Activated CD4-positive, alpha-beta T cell treated with anti-CD3 and anti-CD28 coated beads, Interleukin-2, Interleukin-6, amounts not matched to agents 100 ng/mL and 50 ng/mL, durations not matched to agents 16 hours and 8 hours (primary cell): ENCODE measurements at regions not wholly inside any gene's neighbourhood (a gene's known extent, or its start where the extent isn't known, plus 50 kb on each side); places are given as distances from the start of the nearest gene placed in this dataset.
"Not testable (repeated sequence)": the region's sequence is repeated elsewhere in the genome, so short reads cannot be mapped to it uniquely, and the experiment has no call there.

ENCODE experiments used
- DNase-seq: peaks from one replicate; pipeline ENCODE4 v3.0.0-alpha.2; 2020

DNA sequence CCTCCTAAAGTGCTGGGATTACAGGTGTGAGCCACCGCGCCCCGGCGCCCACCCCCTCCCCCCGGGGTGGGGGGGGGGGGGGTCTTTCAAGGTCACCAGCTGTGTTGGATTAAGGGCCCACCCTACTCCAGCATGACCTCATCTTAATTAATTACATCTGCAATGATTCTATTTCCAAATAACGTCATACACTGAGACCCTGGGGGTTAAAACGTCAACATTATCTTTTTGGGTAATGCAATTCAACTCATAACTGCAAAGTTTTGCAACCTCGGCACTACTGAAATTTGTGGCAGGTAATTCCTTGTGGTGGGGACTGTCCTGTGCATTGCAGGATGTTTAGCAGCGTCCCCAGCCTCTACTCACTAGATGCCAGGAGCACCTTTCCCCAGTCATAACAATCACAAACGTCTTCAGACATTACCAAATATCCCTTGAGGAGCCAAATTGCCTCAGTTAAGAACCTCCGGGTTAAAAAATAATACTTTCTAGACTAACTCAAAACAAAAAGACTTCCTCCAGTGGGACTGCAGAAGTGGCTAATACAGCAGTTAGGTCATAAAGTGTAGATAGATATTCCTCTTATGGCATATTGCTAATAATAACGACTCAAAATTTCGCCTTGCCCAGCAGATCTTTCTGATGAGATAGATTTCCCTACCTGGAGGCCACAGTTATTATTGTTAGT lies 233.0 kb upstream of the KAZN start:
- no peak for DNase-seq

DNA sequence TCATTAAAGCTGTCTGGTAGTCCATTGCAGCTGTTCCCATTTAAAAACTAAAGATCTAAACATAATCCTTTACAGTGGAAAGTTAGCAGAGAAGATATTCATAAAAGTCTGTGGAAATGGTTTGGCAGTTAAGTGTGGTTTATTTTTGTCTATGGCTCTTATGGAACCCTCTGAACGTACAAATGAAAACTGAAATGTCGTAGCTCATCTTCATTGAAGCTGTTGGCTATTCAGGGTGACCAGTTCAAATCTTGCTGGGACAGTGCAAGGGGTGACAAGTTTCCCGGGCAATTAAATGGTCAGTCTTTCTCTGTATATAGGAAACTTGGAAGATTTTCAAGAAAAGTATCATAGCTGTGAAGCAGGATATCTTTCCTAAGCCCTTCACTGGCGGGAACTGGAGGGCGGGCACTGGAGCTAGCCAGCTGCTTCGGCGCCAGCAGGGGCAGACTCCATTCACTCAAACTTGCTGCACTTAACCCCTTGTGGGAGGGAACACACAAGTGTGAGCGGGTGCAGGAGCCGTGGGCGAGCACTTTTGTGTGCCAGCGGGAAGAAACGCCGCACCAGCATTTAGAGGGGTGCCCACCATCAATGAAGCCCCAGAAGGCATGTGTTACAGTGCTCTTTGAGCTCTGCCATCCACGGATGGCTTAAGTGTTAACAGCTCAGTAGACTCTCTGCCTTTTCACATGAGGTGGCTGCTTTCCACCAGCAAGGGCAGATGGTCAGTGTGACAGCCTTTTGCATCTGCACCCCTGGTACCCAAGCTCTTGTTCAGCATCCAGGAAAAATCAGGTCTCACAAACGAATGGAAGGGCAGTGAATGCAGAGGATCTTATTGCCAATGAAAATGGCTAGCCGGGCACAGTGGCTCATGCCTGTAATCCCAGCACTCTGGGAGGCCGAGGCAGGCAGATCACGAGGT lies 232.1 kb upstream of the KAZN start:
- no peak for DNase-seq

DNA sequence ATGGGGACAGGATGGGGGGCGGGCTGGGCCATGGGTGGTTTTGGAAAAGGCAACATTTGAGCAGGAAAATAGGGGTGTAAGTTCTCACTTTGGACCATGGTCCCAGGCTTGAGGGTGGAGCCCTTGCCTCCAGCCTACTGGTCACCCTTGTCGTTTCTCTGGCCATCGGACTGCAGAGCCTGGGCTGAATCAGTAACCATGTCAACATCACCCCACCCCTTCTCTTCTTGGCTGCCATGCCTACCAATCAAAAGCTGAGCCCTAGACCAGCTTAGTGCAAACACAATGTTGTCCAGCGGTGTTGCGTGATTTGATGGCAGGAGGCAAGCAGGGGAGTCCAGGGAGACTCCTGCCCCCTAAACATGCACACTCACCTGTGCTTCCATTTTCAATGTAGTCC lies 231.0 kb upstream of the KAZN start:
- no peak for DNase-seq

GRCh38 chr1:14369526-14370213 lies 228.8 kb upstream of the KAZN start:
- no peak for DNase-seq

DNA sequence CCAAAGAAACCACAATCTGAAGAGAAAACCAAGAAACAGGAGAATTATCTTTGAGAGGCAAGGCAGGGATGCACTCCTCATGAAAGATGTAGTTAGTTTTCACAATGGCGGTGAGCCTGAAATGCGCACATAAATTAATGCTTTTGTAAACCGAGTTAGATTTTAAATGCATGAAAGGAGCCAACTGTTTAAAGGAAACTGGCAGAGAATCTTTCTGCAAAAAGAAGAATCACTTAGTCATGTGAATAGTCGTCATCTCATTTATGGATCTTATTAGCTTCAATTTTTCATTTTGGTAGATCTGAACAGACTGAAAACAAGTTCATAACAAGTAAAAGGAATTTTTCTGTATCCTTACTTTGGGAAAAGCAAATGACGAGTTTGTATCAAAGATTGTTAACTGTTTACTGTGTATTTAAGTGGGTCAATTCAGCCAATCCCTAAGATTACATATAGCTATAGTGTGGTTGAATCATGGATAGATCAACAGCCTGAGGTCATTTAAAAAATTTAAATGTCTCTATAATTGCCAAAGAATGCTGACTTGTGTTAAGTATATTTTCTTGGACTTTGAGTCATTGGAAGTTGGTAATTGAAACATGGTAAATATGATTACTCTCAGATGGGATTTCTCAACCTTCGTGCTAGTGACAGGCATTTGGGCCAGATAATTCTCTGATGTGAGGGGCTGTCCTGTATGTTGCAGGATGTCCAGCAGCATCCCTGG lies 226.6 kb upstream of the KAZN start:
- no peak for DNase-seq

- DNase-seq: no peak
These were observed 226.0 kb upstream of the KAZN start for GRCh38 chr1:14372526-14372925.

GRCh38 chr1:14373081-14373758 lies 225.3 kb upstream of the KAZN start:
- DNase-seq: no peak

GRCh38 chr1:14375226-14375625 lies 223.3 kb upstream of the KAZN start:
- no peak for DNase-seq

DNA sequence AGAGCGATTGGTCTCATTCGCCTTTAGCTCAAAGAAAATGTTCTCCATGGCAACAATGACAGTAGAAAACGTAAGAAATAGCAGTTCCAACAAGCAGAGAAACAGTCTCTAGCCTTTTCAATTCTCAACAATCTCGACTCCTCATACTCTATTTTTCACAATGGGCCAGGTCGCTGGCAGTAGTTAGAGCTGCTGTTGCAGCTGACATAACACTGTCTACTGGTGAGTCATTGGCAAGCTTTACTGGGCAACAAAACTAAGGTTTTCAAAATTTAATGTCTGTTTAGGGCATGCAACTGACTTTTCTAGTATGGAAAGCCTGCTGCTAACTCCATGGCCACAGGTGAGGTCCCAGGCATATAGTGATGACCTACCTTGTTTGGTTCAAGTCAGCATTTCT lies 221.1 kb upstream of the KAZN start:
- no peak for DNase-seq

DNA sequence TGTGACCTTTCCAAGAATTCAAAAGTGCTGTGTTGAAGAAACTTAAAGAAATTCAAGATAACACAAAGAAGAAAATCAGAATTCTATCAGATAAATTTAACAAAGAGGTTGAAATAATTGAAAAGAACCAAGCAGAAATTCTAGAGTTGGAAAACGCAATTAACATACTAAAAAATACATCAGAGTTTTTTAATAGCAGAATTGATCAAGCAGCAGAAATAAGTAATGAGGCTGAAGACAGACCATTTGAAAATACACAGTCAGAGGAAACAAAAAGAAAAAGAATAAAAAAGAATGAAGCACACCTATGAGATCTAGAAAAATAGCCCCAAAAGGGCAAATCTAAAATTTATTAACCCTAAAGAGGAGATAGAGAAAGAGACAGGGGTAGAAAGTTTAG lies 218.1 kb upstream of the KAZN start:
- DNase-seq: no peak

- no peak for DNase-seq
These were observed 207.7 kb upstream of the KAZN start for GRCh38 chr1:14390816-14391215.

DNA sequence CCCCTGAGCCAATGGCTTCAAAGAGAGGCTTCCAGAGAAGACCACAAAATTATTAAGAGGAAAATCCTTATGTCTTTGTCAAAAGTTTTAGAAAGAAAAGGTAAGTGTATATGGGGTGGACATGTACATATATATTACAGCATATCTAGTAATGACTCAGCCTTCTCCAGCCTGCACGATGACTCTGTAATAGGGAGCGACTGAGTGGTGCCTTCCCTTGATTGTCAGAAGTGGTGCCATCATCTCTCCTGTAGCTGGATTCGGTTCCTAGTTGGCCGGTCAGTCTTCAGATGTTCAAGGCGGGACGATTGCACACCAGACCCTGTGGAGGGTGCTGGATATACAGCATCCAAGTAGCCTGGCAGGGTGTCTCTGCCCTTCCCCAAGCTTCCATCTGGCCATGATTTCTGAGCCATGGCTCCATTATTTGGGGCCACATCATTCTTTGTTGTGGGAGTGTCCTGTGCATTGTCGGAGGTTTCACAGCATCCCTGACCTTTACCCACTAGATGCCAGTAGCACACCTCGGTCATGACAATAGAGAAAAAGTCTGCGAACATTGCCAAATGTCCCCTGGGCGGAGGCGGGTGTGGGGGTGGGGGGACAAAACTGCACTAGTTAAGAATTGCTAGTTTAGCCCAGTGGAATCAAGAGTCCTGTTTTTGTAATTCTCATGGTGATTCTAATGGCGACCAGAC lies 206.2 kb upstream of the KAZN start:
- DNase-seq: no peak

- no peak for DNase-seq
These were observed 205.6 kb upstream of the KAZN start for GRCh38 chr1:14392859-14393365.

GRCh38 chr1:14396100-14396499 lies 202.4 kb upstream of the KAZN start:
- no peak for DNase-seq

DNA sequence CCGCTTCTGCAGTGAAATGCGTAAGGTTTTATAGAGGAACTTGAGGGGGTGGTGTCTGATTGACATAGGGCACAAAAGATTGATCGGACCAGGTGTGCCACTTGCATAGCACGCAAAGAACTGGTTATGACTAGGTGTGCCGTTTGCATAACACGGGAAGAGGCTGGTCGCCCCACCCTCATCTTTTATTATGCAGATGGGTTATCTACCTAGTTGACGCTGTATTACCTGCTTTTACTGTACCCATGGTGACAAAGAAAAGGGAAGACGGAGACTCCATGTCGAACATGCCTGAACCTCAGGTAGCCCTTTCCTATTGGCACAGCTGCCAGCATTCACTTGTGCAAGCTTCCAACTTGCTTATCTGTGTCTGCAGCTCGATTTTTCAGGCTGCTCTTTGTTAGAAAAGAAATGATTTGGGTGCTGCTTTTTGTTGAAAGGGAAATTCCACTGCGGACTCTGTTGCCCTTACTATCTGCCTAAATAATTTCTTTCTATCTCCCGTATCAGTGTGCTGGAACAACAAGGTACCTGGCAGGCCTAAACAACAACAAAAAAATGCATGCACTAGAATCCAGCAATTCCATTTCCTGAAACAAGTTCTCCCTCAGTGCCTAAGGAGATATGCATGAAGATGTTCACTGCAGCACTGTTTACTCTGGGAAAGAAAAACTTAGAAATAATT lies 194.4 kb upstream of the KAZN start:
- no peak for DNase-seq

GRCh38 chr1:14404862-14405301 lies 193.6 kb upstream of the KAZN start:
- DNase-seq: no peak

DNA sequence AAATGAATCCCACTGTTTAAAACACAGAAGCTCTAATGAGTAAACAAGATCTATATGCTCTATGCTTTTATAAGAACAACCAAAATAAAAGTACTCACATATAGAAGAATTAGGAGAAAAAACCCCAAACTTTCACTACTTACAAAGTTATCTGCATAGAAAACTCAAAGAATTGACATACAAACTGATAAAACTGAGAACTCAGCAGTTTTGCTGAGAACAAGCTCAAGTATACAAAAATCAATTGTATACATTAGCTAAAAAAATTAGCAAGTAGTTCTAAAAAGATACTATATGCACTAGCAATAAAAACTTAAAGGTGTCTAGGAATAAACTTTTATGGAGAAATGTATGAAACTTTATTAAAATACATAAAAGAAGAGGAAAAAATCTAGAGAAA lies 186.2 kb upstream of the KAZN start:
- no peak for DNase-seq

DNA sequence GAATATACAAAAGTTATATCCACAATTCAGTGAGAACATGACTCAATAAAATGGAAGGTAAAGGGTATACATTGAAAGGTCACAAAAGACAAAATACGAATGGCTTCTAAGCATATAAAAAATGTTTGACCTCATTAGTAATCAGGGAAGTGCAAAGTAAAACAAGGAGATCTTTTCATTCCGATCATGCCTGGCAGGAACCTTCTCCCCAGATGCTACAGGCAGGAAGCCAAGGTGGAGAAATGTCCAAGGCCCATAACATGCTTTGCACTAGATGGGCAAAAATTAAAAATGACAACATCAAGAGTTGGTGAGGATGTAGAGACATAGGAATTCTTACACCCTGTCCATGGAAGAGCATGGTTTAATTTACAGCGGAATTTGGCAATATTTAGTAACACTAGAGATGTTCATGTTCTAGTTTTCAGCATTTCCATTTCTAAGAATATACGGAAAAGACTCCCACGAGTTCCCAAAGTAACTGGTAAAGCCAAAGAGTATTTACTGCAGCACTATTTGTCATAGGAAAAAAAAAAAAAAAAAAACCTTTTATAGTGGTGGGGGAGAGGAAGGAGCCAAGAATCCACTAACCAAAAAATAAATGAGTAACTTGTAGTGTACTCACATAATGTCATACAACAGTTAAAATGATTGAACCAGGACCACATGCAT lies 184.5 kb upstream of the KAZN start:
- no peak for DNase-seq

DNA sequence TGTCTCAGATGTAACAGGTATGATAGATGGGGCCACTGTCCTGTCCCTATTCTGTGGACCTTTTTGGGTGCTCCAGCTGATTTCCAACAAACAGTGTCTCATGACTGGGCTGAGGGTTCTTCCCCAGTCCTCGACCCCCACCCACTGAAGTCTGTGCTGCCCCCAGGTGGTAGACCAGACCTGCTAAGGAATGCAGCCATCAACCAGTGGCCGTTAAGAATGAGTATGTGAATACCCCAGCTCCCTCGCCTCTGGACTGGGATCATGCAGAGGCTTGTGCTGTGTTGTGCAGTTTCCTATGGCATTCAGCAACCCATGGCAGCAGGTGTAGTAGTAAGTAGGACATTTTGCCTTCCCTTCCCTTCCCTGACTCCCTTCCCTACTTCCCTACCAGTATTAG lies 183.1 kb upstream of the KAZN start:
- DNase-seq: peak; percentile 4

- not testable (repeated sequence) for DNase-seq
These were observed 178.7 kb upstream of the KAZN start for GRCh38 chr1:14419778-14420218.
